ENCODE measurements at regions not wholly inside any gene's neighbourhood (a gene's known extent, or its start where the extent isn't known, plus 50 kb on each side); places are given as distances from the start of the nearest gene placed in this dataset.

DNA sequence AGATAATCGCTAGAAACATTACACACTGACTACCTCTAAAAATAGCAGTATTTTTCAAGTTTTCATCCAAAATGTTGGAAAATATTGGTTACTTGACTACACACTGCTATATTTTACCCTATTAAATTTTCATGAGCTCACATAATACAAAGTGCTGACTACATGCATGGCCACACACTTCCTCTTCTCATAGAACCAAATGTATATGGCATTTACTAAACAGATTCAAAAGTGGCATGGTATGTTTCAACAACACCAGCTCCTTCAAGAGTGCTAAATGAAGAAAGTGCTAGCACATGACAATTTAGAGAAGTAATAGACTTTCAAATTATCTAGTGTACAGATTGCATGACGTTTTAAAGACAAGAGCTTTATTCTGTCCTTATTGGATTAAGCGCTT lies 780.4 kb upstream of the SLITRK6 start:
- TF ChIP-seq FOXP2 (optimal IDR thresholded peaks at IDR 0.05; ENCODE audit: borderline replicate concordance, extremely low read depth, extremely low read length, insufficient read depth) = no peak
- no peak for TF ChIP-seq SIN3A (IDR thresholded peaks at IDR 0.05; ENCODE audit: borderline replicate concordance, insufficient read depth, low read length)
- TF ChIP-seq, protein P1, sequence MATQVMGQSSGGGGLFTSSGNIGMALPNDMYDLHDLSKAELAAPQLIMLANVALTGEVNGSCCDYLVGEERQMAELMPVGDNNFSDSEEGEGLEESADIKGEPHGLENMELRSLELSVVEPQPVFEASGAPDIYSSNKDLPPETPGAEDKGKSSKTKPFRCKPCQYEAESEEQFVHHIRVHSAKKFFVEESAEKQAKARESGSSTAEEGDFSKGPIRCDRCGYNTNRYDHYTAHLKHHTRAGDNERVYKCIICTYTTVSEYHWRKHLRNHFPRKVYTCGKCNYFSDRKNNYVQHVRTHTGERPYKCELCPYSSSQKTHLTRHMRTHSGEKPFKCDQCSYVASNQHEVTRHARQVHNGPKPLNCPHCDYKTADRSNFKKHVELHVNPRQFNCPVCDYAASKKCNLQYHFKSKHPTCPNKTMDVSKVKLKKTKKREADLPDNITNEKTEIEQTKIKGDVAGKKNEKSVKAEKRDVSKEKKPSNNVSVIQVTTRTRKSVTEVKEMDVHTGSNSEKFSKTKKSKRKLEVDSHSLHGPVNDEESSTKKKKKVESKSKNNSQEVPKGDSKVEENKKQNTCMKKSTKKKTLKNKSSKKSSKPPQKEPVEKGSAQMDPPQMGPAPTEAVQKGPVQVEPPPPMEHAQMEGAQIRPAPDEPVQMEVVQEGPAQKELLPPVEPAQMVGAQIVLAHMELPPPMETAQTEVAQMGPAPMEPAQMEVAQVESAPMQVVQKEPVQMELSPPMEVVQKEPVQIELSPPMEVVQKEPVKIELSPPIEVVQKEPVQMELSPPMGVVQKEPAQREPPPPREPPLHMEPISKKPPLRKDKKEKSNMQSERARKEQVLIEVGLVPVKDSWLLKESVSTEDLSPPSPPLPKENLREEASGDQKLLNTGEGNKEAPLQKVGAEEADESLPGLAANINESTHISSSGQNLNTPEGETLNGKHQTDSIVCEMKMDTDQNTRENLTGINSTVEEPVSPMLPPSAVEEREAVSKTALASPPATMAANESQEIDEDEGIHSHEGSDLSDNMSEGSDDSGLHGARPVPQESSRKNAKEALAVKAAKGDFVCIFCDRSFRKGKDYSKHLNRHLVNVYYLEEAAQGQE (IDR thresholded peaks at IDR 0.05; ENCODE audit: insufficient read depth in 1 of 2, low read depth in 2 of 2, low read length in 2 of 2) = no peak
- TF ChIP-seq POLR2AphosphoS5 (IDR thresholded peaks at IDR 0.05; ENCODE audit: low read depth, low read length) = no peak
- no peak for TF ChIP-seq TAF1 (IDR thresholded peaks at IDR 0.05; ENCODE audit: borderline replicate concordance, insufficient read depth, low read length)
